HL-60 (cell line): ENCODE measurements at regions not wholly inside any gene's neighbourhood (a gene's known extent, or its start where the extent isn't known, plus 50 kb on each side); places are given as distances from the start of the nearest gene placed in this dataset.
"Not testable (repeated sequence)": the region's sequence is repeated elsewhere in the genome, so short reads cannot be mapped to it uniquely, and the experiment has no call there.

Experiments
- CTCF ChIP-seq: IDR thresholded peaks from one replicate; pipeline ENCODE4 v1.5.1; 2011; ENCODE audit warnings: low read length, control low read depth, inconsistent platforms; ENCODE audit not compliant: insufficient read depth
- GABPA ChIP-seq: IDR thresholded peaks from 2 replicates; pipeline ENCODE4 v1.6.1; 2012; ENCODE audit warnings: low read depth
- POLR2AphosphoS5 ChIP-seq: IDR thresholded peaks from 2 replicates; pipeline ENCODE4 v1.6.1; 2012; ENCODE audit warnings: low read depth
- TF ChIP-seq, protein P1 (sequence below): IDR thresholded peaks from 2 replicates; pipeline ENCODE4 v1.6.1; 2012; ENCODE audit warnings: low read depth; ENCODE audit not compliant: insufficient replicate concordance

GRCh38 chr7:81286754-81287153 is 367.9 kb upstream of the SEMA3C start:
- TF ChIP-seq CTCF, POLR2AphosphoS5, GABPA: not testable (repeated sequence)
- TF ChIP-seq, protein P1, sequence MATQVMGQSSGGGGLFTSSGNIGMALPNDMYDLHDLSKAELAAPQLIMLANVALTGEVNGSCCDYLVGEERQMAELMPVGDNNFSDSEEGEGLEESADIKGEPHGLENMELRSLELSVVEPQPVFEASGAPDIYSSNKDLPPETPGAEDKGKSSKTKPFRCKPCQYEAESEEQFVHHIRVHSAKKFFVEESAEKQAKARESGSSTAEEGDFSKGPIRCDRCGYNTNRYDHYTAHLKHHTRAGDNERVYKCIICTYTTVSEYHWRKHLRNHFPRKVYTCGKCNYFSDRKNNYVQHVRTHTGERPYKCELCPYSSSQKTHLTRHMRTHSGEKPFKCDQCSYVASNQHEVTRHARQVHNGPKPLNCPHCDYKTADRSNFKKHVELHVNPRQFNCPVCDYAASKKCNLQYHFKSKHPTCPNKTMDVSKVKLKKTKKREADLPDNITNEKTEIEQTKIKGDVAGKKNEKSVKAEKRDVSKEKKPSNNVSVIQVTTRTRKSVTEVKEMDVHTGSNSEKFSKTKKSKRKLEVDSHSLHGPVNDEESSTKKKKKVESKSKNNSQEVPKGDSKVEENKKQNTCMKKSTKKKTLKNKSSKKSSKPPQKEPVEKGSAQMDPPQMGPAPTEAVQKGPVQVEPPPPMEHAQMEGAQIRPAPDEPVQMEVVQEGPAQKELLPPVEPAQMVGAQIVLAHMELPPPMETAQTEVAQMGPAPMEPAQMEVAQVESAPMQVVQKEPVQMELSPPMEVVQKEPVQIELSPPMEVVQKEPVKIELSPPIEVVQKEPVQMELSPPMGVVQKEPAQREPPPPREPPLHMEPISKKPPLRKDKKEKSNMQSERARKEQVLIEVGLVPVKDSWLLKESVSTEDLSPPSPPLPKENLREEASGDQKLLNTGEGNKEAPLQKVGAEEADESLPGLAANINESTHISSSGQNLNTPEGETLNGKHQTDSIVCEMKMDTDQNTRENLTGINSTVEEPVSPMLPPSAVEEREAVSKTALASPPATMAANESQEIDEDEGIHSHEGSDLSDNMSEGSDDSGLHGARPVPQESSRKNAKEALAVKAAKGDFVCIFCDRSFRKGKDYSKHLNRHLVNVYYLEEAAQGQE = not testable (repeated sequence)
